GM12801 (cell line): ENCODE measurements at regions not wholly inside any gene's neighbourhood (a gene's known extent, or its start where the extent isn't known, plus 50 kb on each side); places are given as distances from the start of the nearest gene placed in this dataset.

ENCODE experiments used
- TF ChIP-seq, protein P1 (sequence below): IDR thresholded peaks from one replicate; pipeline ENCODE4 v1.5.1; 2011; ENCODE audit warnings: control low read depth; ENCODE audit not compliant: insufficient read length; ENCODE audit errors: extremely low read depth

DNA sequence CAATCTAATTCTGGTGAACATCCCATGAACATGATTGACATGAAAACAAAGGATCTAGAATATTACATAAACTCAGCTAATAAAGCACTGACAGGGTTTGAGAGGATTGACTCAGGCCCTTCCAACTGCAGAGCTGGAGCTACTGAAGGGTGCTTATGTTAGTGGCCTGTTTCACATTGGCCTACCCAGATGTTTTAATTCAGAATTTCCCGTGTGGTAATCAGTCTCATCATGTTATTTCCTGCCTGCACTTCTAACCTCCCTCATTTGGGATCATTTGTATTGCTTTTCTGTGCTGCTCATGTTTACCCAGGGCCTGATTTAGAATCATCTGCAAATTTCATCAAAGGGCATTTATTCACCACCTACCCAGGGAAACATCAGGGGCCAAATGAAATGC lies 270.3 kb downstream of the PLPP3 start:
- TF ChIP-seq, protein P1, sequence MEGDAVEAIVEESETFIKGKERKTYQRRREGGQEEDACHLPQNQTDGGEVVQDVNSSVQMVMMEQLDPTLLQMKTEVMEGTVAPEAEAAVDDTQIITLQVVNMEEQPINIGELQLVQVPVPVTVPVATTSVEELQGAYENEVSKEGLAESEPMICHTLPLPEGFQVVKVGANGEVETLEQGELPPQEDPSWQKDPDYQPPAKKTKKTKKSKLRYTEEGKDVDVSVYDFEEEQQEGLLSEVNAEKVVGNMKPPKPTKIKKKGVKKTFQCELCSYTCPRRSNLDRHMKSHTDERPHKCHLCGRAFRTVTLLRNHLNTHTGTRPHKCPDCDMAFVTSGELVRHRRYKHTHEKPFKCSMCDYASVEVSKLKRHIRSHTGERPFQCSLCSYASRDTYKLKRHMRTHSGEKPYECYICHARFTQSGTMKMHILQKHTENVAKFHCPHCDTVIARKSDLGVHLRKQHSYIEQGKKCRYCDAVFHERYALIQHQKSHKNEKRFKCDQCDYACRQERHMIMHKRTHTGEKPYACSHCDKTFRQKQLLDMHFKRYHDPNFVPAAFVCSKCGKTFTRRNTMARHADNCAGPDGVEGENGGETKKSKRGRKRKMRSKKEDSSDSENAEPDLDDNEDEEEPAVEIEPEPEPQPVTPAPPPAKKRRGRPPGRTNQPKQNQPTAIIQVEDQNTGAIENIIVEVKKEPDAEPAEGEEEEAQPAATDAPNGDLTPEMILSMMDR, result no peak

DNA sequence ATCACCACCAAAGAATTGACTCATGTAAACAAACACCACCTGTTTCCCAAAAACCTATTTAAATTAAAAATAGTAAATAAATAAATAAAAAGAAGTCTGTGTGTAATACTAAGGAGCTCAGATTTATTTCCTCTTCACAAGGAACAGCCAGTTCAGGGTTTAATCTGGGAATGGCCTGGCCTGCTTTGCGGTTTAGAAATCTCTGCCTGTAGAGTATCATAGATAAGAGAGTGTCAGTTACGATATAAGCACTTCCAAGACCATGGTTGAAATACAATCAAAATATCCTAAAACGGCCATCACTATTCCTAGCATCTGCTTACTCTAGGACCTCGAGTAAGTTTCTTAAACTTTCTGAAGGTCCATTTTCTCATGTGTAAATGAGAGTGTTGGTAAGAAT lies 274.4 kb downstream of the PLPP3 start:
- TF ChIP-seq, protein P1, result no peak

DNA sequence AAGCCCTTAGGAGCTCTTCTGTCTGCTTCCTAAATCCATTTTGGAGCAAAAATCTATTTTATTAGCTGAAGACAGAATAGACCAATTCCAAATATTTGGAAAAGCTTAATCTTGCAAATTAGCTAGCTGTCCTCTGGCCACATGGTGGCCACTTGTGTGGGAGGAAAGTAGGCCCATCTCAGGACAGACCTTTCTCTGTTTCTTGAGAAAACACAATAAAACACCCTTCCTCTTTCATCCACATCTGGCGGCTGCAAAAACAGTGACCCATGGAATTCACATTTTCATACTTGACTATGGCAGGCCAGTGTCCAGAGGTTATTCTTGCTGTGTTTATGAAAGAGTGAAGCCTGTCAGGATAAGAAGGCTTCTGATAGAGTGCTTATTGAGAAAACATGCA lies 275.6 kb downstream of the PLPP3 start:
- TF ChIP-seq, protein P1, result no peak

DNA sequence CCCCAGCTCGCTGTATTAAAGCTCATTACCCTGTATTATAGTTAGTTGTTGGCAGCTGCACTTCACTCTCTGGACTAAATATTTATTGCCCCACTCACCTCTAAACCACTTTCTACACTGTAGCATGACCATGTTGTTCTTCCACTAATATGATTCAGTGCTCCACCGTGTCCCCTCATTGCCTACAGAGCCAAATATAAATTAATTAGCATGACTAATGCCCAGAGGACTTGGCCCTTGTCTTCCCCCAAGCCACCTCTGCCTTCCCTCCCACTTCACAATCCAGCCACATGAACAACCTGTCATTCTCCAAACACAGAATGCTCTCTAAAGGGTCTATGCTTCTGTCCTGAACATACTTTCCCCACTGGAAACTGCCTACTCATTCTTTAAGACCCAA lies 276.5 kb downstream of the PLPP3 start:
- TF ChIP-seq, protein P1, result no peak

DNA sequence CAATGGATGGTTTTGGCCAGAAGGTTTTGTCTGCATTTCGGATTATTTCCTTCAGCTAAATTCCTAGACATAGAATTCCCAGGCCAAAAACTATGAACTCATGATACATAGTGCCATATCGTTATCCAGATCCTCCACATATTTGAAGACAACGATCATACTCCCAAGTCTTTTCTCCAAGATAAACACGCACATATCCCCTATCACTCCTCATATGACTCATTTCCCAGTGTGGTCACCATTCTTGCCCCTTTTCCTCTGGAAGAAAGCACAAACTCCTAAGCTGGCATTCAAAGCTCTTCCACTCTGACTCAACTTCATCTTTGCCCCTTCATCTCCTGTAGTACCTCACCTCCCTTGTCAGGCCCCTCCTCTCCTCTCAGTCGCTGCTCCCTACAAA lies 277.6 kb downstream of the PLPP3 start:
- TF ChIP-seq, protein P1, result no peak

DNA sequence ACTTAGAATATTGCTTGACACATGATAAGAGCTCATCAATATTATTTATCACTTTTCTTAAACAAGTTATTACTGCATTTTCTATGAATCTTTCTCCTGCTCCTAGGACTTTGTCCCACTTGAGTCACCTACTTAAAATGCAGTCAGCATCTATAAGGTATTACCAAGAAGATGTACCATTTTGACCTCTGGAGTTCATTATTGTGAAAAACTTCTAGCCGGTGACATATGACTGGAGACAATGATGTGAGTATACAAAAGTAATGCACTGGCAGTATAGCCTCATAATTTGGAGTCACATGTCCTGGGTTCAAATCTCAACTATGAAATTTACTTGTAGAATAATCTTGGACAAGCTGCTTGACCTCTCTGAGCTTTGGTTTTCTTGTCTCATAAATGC lies 278.5 kb downstream of the PLPP3 start:
- TF ChIP-seq, protein P1, result no peak

DNA sequence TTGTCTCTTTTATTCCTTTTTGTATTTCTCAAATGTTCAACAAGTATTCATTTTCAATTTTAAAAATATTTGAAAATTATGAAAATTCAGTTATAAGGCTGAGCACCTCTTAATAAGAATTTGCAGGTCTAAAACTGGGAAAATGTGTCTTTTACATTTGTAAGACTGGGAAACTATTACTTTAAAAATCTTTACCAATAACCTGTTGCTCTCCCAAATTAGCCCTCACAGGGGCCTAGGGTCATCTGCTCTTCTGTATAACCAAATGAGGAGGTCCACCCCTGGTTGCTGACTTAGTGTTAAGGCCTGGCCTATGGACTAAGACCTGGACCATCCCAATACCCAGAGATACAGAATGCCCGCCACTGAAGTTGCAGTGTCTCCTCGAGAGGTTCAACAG lies 280.5 kb downstream of the PLPP3 start:
- TF ChIP-seq, protein P1, result no peak

DNA sequence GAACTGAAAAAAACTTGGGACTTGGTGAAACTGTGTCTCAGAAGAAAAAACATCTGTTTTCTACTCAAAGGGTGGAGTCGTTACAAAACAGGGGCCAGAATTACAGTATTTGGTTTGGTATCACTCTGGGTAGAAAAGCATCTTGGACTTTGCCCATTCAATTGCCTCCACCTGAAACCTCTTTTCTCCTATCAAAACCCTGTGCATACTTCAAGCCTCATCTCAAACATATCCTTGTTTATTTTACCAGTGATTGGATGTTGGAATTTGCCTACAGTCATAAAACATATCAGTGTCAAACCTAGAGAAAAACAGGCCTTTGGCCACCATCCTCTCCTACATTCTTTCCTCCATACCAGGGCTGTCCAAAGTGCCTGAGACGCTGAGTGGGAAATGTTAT lies 281.5 kb downstream of the PLPP3 start:
- TF ChIP-seq, protein P1, result no peak
